HepG2 (cell line): ENCODE measurements at regions not wholly inside any gene's neighbourhood (a gene's known extent, or its start where the extent isn't known, plus 50 kb on each side); places are given as distances from the start of the nearest gene placed in this dataset.

ENCODE experiments used
- CREM ChIP-seq, 2 experiments: sonication (generic) in 1 of 2; formaldehyde crosslinking in 1 of 2; IDR thresholded peaks; 2 replicates each; pipeline versions ENCODE4 v1.4.0 to v1.6.1; 2016 to 2020; ENCODE audit warnings: antibody characterized with exemption in 1 of 2, mild to moderate bottlenecking in 1 of 2, missing genetic modification reagents in 1 of 2
- GABPB1 ChIP-seq: IDR thresholded peaks from 2 replicates; pipeline ENCODE4 v1.6.1; 2016; ENCODE audit warnings: mild to moderate bottlenecking, missing genetic modification reagents, moderate library complexity, missing compliant biosample characterization
- HIVEP1 ChIP-seq: sonication (generic); formaldehyde crosslinking; IDR thresholded peaks from 2 replicates; pipeline ENCODE4 v1.4.0; 2020; ENCODE audit warnings: mild to moderate bottlenecking, missing genetic modification reagents
- MAFK ChIP-seq, 2 experiments: IDR thresholded peaks in 1 of 2; conservative IDR thresholded peaks in 1 of 2; 2 replicates each; pipeline ENCODE4 v1.6.1; 2011; ENCODE audit warnings: improper control_type of control experiment in 2 of 2, low read length in 2 of 2
- MED13 ChIP-seq: sonication (generic); formaldehyde crosslinking; IDR thresholded peaks from 2 replicates; pipeline ENCODE4 v1.5.0; 2020; ENCODE audit warnings: missing genetic modification reagents
- NAIF1 ChIP-seq: sonication (generic); formaldehyde crosslinking; IDR thresholded peaks from 2 replicates; pipeline ENCODE4 v1.5.0; 2020; ENCODE audit warnings: mild to moderate bottlenecking, missing genetic modification reagents, borderline replicate concordance
- NONO ChIP-seq, 2 experiments: fragments of 450-650 bp in 1 of 2; sonication (generic) in 1 of 2; formaldehyde crosslinking in 1 of 2; IDR thresholded peaks in 1 of 2; conservative IDR thresholded peaks in 1 of 2; 2 replicates each; pipeline versions ENCODE4 v1.6.1 to v1.8.0; 2017 to 2022; ENCODE audit warnings: mild to moderate bottlenecking in 1 of 2, missing genetic modification reagents in 1 of 2, moderate library complexity in 1 of 2
- PAXIP1 ChIP-seq: sonication (generic); formaldehyde crosslinking; conservative IDR thresholded peaks from 2 replicates; pipeline ENCODE4 v1.4.0; 2020; ENCODE audit warnings: mild to moderate bottlenecking, missing genetic modification reagents, moderate library complexity
- TBX2 ChIP-seq: sonication (generic); formaldehyde crosslinking; IDR thresholded peaks from 2 replicates; pipeline ENCODE4 v1.5.0; 2020; ENCODE audit warnings: missing genetic modification reagents, mild to moderate bottlenecking, borderline replicate concordance
- ZNF414 ChIP-seq: sonication (generic); formaldehyde crosslinking; IDR thresholded peaks from 2 replicates; pipeline ENCODE4 v1.5.0; 2020; ENCODE audit warnings: missing genetic modification reagents
- ZNF781 ChIP-seq: sonication (generic); formaldehyde crosslinking; IDR thresholded peaks from 2 replicates; pipeline ENCODE4 v1.5.1; 2020; ENCODE audit warnings: borderline replicate concordance, mild to moderate bottlenecking, missing genetic modification reagents; ENCODE audit errors: not compliant biosample characterization
- TF ChIP-seq, protein P1 (sequence below): sonication (generic); formaldehyde crosslinking; IDR thresholded peaks from 2 replicates; pipeline ENCODE4 v1.5.0; 2020; ENCODE audit warnings: mild to moderate bottlenecking, low read depth, missing genetic modification reagents, borderline replicate concordance
- TF ChIP-seq, protein P2 (sequence below): IDR thresholded peaks from 2 replicates; pipeline ENCODE4 v1.6.1; 2012; ENCODE audit warnings: low read length, improper control_type of control experiment

- peak; percentile 72 for TF ChIP-seq PAXIP1
- TF ChIP-seq NONO (IDR thresholded peaks at IDR 0.05), result no peak
- TF ChIP-seq NONO (CRISPR knock-in tag; conservative IDR thresholded peaks at IDR 0.05), result peak; percentile 50
- TF ChIP-seq NAIF1, result no peak; the same call in 1 of the 2 replicates
- TF ChIP-seq TBX2 (CRISPR knock-in tag), result peak; percentile 75
- no peak; the same call in 1 of the 2 replicates for TF ChIP-seq CREM (IDR thresholded peaks at IDR 0.05)
- no peak for TF ChIP-seq CREM (CRISPR knock-in tag; IDR thresholded peaks at IDR 0.05)
- TF ChIP-seq, protein P1, sequence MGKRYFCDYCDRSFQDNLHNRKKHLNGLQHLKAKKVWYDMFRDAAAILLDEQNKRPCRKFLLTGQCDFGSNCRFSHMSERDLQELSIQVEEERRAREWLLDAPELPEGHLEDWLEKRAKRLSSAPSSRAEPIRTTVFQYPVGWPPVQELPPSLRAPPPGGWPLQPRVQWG (CRISPR knock-in tag), result no peak
- TF ChIP-seq MAFK (conservative IDR thresholded peaks at IDR 0.05 in 1 of 2, IDR thresholded peaks at IDR 0.05 in 1 of 2; ENCODE audit: low read length in 2 of 2), result no peak
- TF ChIP-seq MED13 (CRISPR knock-in tag), result no peak
- TF ChIP-seq GABPB1 (CRISPR knock-in tag), result 0 out of 2 replicates have a peak, but pooled peaks have one; percentile 43
- TF ChIP-seq ZNF414 (CRISPR knock-in tag), result peak; percentile 80; the same call in 1 of the 2 replicates
- TF ChIP-seq, protein P2, sequence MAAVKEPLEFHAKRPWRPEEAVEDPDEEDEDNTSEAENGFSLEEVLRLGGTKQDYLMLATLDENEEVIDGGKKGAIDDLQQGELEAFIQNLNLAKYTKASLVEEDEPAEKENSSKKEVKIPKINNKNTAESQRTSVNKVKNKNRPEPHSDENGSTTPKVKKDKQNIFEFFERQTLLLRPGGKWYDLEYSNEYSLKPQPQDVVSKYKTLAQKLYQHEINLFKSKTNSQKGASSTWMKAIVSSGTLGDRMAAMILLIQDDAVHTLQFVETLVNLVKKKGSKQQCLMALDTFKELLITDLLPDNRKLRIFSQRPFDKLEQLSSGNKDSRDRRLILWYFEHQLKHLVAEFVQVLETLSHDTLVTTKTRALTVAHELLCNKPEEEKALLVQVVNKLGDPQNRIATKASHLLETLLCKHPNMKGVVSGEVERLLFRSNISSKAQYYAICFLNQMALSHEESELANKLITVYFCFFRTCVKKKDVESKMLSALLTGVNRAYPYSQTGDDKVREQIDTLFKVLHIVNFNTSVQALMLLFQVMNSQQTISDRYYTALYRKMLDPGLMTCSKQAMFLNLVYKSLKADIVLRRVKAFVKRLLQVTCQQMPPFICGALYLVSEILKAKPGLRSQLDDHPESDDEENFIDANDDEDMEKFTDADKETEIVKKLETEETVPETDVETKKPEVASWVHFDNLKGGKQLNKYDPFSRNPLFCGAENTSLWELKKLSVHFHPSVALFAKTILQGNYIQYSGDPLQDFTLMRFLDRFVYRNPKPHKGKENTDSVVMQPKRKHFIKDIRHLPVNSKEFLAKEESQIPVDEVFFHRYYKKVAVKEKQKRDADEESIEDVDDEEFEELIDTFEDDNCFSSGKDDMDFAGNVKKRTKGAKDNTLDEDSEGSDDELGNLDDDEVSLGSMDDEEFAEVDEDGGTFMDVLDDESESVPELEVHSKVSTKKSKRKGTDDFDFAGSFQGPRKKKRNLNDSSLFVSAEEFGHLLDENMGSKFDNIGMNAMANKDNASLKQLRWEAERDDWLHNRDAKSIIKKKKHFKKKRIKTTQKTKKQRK, result no peak
- TF ChIP-seq HIVEP1, result peak; percentile 86; the same call in 1 of the 2 replicates
- TF ChIP-seq ZNF781 (CRISPR knock-in tag), result peak; percentile 70
Measured at GRCh38 chr12:132426349-132427173, 63.4 kb upstream of the FBRSL1 start (continued).
